OCI-LY1 (cell line): ENCODE measurements at regions not wholly inside any gene's neighbourhood (a gene's known extent, or its start where the extent isn't known, plus 50 kb on each side); places are given as distances from the start of the nearest gene placed in this dataset.

Experiments used
- H2AFZ ChIP-seq: fragments of 200-600 bp; sonication (generic), shearing (Covaris generic); 2 replicates; pipeline ENCODE4 v1.6.0; 2014; ENCODE audit warnings: antibody characterized with exemption, mild to moderate bottlenecking, low read length
- H3F3A ChIP-seq: fragments of 200-600 bp; sonication (generic), shearing (Covaris generic); 2 replicates; pipeline ENCODE4 v1.6.0; 2014; ENCODE audit warnings: mild to moderate bottlenecking, antibody characterized with exemption, low read length, moderate library complexity; ENCODE audit not compliant: insufficient read depth
- H3K27ac ChIP-seq: fragments of 200-600 bp; sonication (generic); 2 replicates; pipeline ENCODE4 v1.5.1; 2014; ENCODE audit warnings: low read length, mixed run types, mild to moderate bottlenecking, low read depth; ENCODE audit not compliant: poor library complexity, severe bottlenecking
- H3K27me3 ChIP-seq: fragments of 200-600 bp; sonication (generic); 2 replicates; pipeline ENCODE4 v1.6.0; 2014; ENCODE audit warnings: antibody characterized with exemption, mild to moderate bottlenecking, low read length, moderate library complexity; ENCODE audit not compliant: insufficient read depth
- H3K36me3 ChIP-seq: fragments of 200-600 bp; sonication (generic); 2 replicates; pipeline ENCODE4 v1.6.1; 2014; ENCODE audit warnings: mild to moderate bottlenecking, antibody characterized with exemption, low read length, moderate library complexity, mixed read lengths; ENCODE audit not compliant: insufficient read depth
- H3K4me1 ChIP-seq: fragments of 200-600 bp; sonication (generic); 2 replicates; pipeline ENCODE4 v1.5.1; 2014; ENCODE audit warnings: mild to moderate bottlenecking, low read length, moderate library complexity; ENCODE audit not compliant: insufficient read depth, severe bottlenecking
- H3K4me2 ChIP-seq: fragments of 200-600 bp; sonication (generic), shearing (Covaris generic); 2 replicates; pipeline ENCODE4 v1.6.1; 2014; ENCODE audit warnings: low read length
- H3K4me3 ChIP-seq: fragments of 200-600 bp; sonication (generic); 2 replicates; pipeline ENCODE4 v1.5.1; 2014; ENCODE audit warnings: low read length, low read depth, mild to moderate bottlenecking, mixed read lengths; ENCODE audit not compliant: poor library complexity, severe bottlenecking
- H3K79me2 ChIP-seq: fragments of 200-600 bp; shearing (Covaris generic); 2 replicates; pipeline ENCODE4 v1.6.1; 2016; ENCODE audit warnings: mixed run types, low read length, mixed read lengths; ENCODE audit not compliant: insufficient read depth
- H3K9ac ChIP-seq: fragments of 200-600 bp; sonication (generic), shearing (Covaris generic); 2 replicates; pipeline ENCODE4 v1.6.1; 2014; ENCODE audit warnings: mild to moderate bottlenecking, low read length, mixed read lengths
- H3K9me2 ChIP-seq: fragments of 200-600 bp; sonication (generic), shearing (Covaris generic); 2 replicates; pipeline ENCODE4 v1.6.1; 2014; ENCODE audit warnings: low read depth, mild to moderate bottlenecking, low read length, mixed read lengths
- H3K9me3 ChIP-seq: fragments of 200-600 bp; shearing (Covaris generic); 2 replicates; pipeline ENCODE4 v1.6.1; 2014; ENCODE audit warnings: low read length, mixed read lengths
- H4K20me1 ChIP-seq: fragments of 200-600 bp; sonication (generic), shearing (Covaris generic); 2 replicates; pipeline ENCODE4 v1.6.0; 2016; ENCODE audit warnings: mild to moderate bottlenecking, low read length; ENCODE audit not compliant: insufficient read depth
- EZH2 ChIP-seq: fragments of 200-600 bp; sonication (generic), shearing (Covaris generic); IDR thresholded peaks from 2 replicates; pipeline ENCODE4 v1.8.0; 2017; ENCODE audit warnings: borderline replicate concordance, mixed run types, mild to moderate bottlenecking, antibody characterized with exemption, low read length, moderate library complexity, mixed read lengths
- TF ChIP-seq, protein P1 (sequence below): fragments of 200-600 bp; sonication (generic), shearing (Covaris generic); IDR thresholded peaks from 2 replicates; pipeline ENCODE4 v1.5.1; 2017; ENCODE audit warnings: mild to moderate bottlenecking, antibody characterized with exemption, low read length, moderate library complexity, mixed read lengths

DNA sequence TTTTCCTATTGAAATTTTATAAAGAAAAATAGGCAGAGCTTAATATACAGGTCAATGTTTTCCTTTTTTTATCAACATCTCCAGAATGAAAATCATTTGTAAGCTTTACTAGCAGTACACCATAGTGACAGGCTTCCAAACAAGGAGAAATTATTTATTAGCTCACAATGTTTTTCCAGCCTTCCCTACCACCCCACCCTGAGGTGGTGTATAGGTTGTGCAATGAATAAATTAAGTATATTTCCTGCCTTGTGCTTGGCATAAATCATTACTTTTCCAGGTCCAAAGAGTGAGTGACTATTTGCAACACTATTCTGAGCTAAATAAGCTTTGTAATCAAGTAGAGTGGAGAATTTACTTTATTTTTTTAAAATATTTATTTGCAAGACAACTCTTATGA is 876.2 kb upstream of the POU3F3 start:
- no peaks in the 10 kb centered on the region for H3K9me3 ChIP-seq
- no peak overlapping the region for H2AFZ ChIP-seq
- H3K79me2 ChIP-seq = no peaks in the 10 kb centered on the region
- H3K4me1 ChIP-seq = no peaks in the 10 kb centered on the region
- H3K36me3 ChIP-seq = no peaks in the 10 kb centered on the region
- H3K27ac ChIP-seq = no peak overlapping the region
- H3F3A ChIP-seq = no peaks in the 10 kb centered on the region
- no peaks in the 10 kb centered on the region for H4K20me1 ChIP-seq
- TF ChIP-seq, protein P1, sequence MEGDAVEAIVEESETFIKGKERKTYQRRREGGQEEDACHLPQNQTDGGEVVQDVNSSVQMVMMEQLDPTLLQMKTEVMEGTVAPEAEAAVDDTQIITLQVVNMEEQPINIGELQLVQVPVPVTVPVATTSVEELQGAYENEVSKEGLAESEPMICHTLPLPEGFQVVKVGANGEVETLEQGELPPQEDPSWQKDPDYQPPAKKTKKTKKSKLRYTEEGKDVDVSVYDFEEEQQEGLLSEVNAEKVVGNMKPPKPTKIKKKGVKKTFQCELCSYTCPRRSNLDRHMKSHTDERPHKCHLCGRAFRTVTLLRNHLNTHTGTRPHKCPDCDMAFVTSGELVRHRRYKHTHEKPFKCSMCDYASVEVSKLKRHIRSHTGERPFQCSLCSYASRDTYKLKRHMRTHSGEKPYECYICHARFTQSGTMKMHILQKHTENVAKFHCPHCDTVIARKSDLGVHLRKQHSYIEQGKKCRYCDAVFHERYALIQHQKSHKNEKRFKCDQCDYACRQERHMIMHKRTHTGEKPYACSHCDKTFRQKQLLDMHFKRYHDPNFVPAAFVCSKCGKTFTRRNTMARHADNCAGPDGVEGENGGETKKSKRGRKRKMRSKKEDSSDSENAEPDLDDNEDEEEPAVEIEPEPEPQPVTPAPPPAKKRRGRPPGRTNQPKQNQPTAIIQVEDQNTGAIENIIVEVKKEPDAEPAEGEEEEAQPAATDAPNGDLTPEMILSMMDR = no peak
- no peak for TF ChIP-seq EZH2
- H3K4me2 ChIP-seq = no peak overlapping the region
- no peaks in the 10 kb centered on the region for H3K9me2 ChIP-seq
- no peak overlapping the region for H3K4me3 ChIP-seq
- H3K9ac ChIP-seq = no peak overlapping the region
- H3K27me3 ChIP-seq = no peaks in the 10 kb centered on the region

DNA sequence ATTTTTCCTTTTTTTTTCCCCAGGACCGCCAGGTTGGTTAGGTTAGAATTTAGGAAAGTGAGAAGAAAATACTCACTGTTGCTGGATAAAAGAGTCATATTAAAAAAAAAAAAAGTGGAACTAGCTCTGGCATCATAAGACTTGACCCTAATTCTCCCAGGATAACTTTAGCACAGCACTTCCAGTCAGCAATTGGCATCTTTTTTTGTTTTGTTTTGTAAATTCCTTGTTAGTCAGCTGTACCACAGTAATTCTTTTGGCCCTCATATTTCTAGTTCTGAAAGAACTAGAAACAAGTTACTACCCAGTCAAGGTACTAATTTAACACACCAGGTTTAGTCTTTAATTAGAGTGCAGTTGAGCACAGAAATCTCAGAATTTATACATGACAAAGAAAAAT is 873.5 kb upstream of the POU3F3 start:
- no peak overlapping the region for H3K4me2 ChIP-seq
- H2AFZ ChIP-seq = no peak overlapping the region
- H3K9ac ChIP-seq = no peak overlapping the region
- no peaks in the 10 kb centered on the region for H3F3A ChIP-seq
- H3K27ac ChIP-seq = no peak overlapping the region
- H4K20me1 ChIP-seq = no peaks in the 10 kb centered on the region
- no peaks in the 10 kb centered on the region for H3K9me2 ChIP-seq
- no peak overlapping the region for H3K4me3 ChIP-seq
- TF ChIP-seq, protein P1 = no peak
- TF ChIP-seq EZH2 = no peak
- no peaks in the 10 kb centered on the region for H3K9me3 ChIP-seq
- no peaks in the 10 kb centered on the region for H3K36me3 ChIP-seq
- H3K27me3 ChIP-seq = no peaks in the 10 kb centered on the region
- H3K79me2 ChIP-seq = no peaks in the 10 kb centered on the region
- no peaks in the 10 kb centered on the region for H3K4me1 ChIP-seq

DNA sequence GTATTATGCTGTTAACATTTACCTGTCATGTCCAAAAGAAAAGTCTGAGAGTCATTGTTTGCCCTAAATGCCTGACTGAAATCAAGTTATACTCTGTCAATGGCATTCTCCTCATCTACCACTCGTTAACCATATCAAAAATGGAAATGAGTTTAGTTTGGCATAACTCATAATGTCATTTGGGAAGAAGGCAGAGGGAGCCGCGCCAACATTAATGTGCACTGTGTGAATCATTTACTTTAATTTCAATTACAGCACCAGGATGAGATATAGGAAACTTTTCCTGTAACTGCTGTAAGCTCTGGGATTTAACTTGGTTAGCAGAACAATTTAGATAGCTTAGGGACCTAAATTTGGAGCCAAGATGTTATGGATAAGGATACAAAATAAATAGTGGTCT is 871.2 kb upstream of the POU3F3 start:
- H3K79me2 ChIP-seq = no peaks in the 10 kb centered on the region
- H3K9ac ChIP-seq = no peak overlapping the region
- no peak for TF ChIP-seq EZH2
- TF ChIP-seq, protein P1 = no peak
- no peaks in the 10 kb centered on the region for H3F3A ChIP-seq
- H2AFZ ChIP-seq = no peak overlapping the region
- H3K27me3 ChIP-seq = no peaks in the 10 kb centered on the region
- H3K9me2 ChIP-seq = no peaks in the 10 kb centered on the region
- H3K4me3 ChIP-seq = no peak overlapping the region
- no peaks in the 10 kb centered on the region for H3K36me3 ChIP-seq
- H3K4me1 ChIP-seq = no peaks in the 10 kb centered on the region
- H3K27ac ChIP-seq = no peak overlapping the region
- no peaks in the 10 kb centered on the region for H3K9me3 ChIP-seq
- H3K4me2 ChIP-seq = no peak overlapping the region
- no peaks in the 10 kb centered on the region for H4K20me1 ChIP-seq
